ENCODE measurements at regions not wholly inside any gene's neighbourhood (a gene's known extent, or its start where the extent isn't known, plus 50 kb on each side); places are given as distances from the start of the nearest gene placed in this dataset.

DNA sequence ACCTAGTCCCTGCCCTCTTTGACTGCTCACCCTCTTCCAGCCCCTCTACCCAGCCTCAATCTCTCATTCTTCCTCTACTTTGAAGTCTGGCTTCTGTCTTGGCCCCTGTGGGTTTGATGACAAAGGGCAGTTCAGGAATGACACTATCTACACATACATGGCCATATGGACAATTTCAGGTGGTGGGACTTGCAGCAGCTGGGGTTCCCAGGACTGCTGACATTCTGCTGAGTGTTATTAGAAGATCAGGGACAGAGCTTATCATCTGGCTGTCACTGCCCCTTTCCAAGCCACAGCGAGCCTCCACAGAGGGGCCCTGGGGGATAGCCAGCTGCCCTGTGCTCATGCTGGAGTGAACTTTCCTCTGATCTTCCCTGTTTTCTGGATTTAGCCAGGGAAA is 97.4 kb upstream of the IPO9 start:
- no peak for TF ChIP-seq EZH2 (IDR thresholded peaks at IDR 0.05; ENCODE audit: borderline replicate concordance, insufficient read depth, low read depth, low read length, poor library complexity, severe bottlenecking)
- TF ChIP-seq, protein P1, sequence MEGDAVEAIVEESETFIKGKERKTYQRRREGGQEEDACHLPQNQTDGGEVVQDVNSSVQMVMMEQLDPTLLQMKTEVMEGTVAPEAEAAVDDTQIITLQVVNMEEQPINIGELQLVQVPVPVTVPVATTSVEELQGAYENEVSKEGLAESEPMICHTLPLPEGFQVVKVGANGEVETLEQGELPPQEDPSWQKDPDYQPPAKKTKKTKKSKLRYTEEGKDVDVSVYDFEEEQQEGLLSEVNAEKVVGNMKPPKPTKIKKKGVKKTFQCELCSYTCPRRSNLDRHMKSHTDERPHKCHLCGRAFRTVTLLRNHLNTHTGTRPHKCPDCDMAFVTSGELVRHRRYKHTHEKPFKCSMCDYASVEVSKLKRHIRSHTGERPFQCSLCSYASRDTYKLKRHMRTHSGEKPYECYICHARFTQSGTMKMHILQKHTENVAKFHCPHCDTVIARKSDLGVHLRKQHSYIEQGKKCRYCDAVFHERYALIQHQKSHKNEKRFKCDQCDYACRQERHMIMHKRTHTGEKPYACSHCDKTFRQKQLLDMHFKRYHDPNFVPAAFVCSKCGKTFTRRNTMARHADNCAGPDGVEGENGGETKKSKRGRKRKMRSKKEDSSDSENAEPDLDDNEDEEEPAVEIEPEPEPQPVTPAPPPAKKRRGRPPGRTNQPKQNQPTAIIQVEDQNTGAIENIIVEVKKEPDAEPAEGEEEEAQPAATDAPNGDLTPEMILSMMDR (IDR thresholded peaks at IDR 0.05) = no peak

Data from B cell (primary cell).